Mucosa of stomach (tissue), 1 donor: ENCODE measurements at regions not wholly inside any gene's neighbourhood (a gene's known extent, or its start where the extent isn't known, plus 50 kb on each side); places are given as distances from the start of the nearest gene placed in this dataset.

Experiments used
- H3K27me3 ChIP-seq: one replicate; pipeline ENCODE4 v1.7.0; 2013; ENCODE audit warnings: mild to moderate bottlenecking, low read length; ENCODE audit not compliant: control insufficient read depth, insufficient read depth
- H3K36me3 ChIP-seq: one replicate; pipeline ENCODE4 v1.7.0; 2013; ENCODE audit warnings: low read length; ENCODE audit not compliant: control insufficient read depth, insufficient read depth
- H3K4me1 ChIP-seq: one replicate; pipeline ENCODE4 v1.7.0; 2013; ENCODE audit warnings: mild to moderate bottlenecking, low read length; ENCODE audit not compliant: control insufficient read depth, insufficient read depth
- H3K4me3 ChIP-seq: one replicate; pipeline ENCODE4 v1.7.0; 2013; ENCODE audit warnings: low read length
- H3K9ac ChIP-seq: one replicate; pipeline ENCODE4 v1.7.0; 2013; ENCODE audit warnings: mild to moderate bottlenecking, low read length, moderate library complexity
- H3K9me3 ChIP-seq: one replicate; pipeline ENCODE4 v1.7.0; 2013; ENCODE audit warnings: mild to moderate bottlenecking, low read length, moderate library complexity; ENCODE audit not compliant: control insufficient read depth
- donor health status: Pancreatic carcinoma.

DNA sequence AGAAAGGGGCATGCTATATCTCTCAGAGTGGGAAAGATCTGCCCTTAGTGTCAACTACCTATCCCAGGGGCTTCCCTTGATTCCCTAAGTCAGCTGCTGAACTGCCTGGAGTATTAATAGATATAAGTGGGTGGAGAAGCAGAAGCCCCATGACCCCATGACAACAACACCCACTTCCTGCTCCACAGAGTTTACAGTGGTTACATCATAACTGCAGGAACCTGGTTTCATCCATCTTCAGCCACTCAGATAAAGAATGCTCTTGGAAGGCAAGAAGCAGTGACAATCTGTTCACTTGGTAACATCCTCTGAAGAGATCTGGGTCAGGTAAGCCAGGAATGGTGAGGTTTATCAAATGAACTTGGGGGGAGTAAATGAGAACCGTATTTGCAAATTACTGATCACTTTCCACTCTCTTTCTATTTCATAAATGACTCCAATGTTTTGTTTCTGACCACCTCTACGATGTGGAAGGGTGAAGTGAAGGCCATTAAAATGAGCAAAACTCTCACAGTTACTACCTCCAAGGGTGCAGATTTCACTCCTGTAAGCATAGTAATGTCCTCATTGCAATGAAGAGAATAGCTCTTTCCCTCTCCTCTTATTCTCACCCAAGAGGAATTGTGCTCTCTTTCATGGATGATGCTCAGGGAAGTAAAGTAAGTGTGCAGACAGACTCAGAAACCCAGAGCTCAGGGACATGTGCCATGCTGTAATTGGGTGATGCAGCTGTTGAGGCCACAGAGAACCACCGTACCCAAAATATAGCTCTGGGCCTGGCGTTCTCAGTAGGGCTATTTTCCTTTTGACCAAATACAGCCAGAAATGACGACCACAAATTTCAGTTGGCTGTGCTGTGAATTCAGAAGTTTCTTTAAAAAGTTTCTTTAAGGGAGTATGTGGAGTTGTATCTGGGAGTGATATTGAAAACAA, 192.8 kb upstream of the APCDD1 start:
- Histone ChIP-seq H3K4me3 (no peak overlapping the region), H3K36me3 (no peaks in the 10 kb centered on the region), H3K9me3 (no peaks in the 10 kb centered on the region), H3K9ac (no peak overlapping the region), H3K27me3 (peaks cover 3% of the 10 kb centered on the region), H3K4me1 (peaks cover 4% of the 10 kb centered on the region)

DNA sequence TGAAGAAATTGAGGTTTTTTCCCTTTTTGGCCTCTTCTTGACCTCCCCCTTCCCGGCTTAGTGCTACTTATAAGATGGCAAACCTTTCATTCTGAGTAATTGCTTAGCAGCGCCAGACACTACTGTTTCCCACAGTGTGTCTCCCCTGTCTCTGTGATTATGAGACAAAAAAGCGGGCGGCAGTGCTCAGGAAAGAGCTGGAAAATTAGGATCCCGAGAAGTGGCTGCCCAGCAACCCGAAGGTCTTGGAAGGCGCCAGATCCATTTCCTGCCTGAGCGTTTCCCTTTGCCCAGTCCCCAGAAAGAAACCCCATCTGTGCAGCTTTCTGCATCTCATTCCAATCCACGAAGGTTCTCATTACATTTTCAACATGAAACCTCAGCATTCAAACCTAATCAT, 191.9 kb upstream of the APCDD1 start:
- Histone ChIP-seq H3K9ac (no peak overlapping the region), H3K27me3 (peaks cover 3% of the 10 kb centered on the region), H3K9me3 (no peaks in the 10 kb centered on the region), H3K4me1 (peaks cover 4% of the 10 kb centered on the region), H3K36me3 (no peaks in the 10 kb centered on the region), H3K4me3 (no peak overlapping the region)

DNA sequence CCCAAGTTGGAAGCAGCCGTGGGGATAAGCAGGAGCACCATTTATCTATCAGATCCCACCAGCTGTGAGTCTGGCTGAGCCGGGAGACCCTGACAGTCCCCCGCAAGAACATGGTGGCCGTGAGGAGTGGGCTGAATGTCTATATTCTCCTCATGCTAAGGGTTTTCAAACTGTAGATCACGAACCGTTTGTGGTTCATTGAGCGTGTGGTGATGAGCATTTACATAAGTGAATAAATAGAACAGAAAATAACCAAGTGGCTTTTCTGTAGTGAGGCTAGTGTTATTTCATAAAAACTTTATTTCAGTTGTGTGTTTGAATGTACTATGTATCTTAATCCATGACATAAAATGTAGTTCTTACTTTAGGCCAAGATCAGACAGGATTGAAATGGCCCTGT, 190.2 kb upstream of the APCDD1 start:
- Histone ChIP-seq H3K4me1 (peaks cover 4% of the 10 kb centered on the region), H3K4me3 (no peak overlapping the region), H3K36me3 (no peaks in the 10 kb centered on the region), H3K9ac (no peak overlapping the region), H3K9me3 (no peaks in the 10 kb centered on the region), H3K27me3 (peaks cover 3% of the 10 kb centered on the region)

DNA sequence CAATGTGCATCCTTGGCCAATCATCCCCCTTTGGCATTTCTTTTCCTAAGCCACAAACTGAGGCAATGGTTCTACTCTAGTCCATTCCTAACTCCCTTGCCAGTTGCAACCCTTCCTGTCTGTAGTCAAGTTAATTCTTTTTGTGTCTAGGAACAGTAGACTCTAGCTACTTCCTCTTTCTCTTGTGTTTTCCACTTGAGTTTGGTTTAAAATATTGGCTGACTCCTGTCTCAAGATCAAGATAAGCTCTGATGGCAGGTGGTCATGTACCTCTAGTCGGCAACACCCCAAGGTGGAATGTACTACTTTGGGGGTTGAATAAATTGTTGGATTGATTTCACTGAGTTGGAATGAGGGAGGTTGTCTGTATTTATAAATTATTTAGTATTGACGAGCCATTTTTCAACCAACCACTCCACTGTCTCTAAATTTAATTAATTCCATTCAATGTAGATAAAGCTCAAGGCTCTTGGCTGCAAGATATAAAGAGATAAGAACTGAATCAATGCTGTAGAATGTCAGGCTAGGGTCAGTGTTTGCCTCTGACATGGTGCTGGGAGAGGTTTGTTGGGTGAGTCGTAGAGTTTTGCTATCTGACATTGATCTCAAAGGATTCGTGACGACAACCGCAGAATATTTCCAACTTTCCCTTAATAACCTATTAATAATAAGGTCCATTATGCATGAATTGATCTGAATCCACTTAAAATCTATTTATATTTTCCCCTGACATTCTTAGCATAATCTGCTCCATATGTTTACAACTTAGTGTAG, 188.7 kb upstream of the APCDD1 start:
- Histone ChIP-seq H3K9ac (no peak overlapping the region), H3K4me3 (no peak overlapping the region)

DNA sequence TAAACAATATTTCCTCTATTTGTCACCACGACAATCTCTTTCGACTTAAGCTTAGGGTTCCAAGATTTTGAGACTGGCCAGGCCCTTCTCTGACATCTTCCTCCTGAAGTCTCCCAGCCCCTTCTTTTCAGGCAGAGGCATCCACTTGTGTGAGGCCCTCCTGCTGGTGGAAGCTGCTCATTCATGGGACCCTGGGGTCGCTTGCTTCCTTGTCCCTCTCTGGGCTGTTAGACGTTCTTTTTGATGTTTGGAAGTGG, 188.2 kb upstream of the APCDD1 start:
- peaks cover 3% of the 10 kb centered on the region for H3K27me3 ChIP-seq
- no peaks in the 10 kb centered on the region for H3K36me3 ChIP-seq
- no peak overlapping the region for H3K9ac ChIP-seq
- no peak overlapping the region for H3K4me3 ChIP-seq
- H3K4me1 ChIP-seq: peaks cover 16% of the 10 kb centered on the region
- no peaks in the 10 kb centered on the region for H3K9me3 ChIP-seq

More for the DNA sequence above, 188.7 kb upstream of the APCDD1 start:
- H3K9me3 ChIP-seq: no peaks in the 10 kb centered on the region
- peaks cover 15% of the 10 kb centered on the region for H3K4me1 ChIP-seq
- no peaks in the 10 kb centered on the region for H3K36me3 ChIP-seq
- H3K27me3 ChIP-seq: peaks cover 3% of the 10 kb centered on the region

DNA sequence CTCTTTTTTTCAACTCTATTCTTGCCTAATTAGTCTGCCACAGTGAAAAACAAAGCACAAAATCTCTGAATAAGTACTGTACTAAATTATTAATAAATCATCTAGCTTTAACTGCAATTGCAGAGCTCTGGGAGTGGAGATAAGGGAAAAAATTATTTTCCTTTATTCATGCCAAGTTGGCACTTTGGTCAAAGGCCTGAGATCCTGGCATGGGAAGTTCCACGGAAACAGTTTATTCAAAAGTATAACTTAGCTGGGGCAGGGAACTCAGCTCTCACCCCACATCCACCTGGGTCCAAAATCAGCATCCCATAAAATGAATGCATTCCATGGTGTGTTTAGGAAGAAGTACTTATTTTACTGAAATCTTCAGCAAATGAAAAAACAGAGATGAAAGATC, 185.2 kb upstream of the APCDD1 start:
- H3K36me3 ChIP-seq: no peaks in the 10 kb centered on the region
- no peaks in the 10 kb centered on the region for H3K9me3 ChIP-seq
- H3K9ac ChIP-seq: no peak overlapping the region
- H3K4me1 ChIP-seq: peaks cover 16% of the 10 kb centered on the region
- H3K27me3 ChIP-seq: no peaks in the 10 kb centered on the region
- H3K4me3 ChIP-seq: no peak overlapping the region

DNA sequence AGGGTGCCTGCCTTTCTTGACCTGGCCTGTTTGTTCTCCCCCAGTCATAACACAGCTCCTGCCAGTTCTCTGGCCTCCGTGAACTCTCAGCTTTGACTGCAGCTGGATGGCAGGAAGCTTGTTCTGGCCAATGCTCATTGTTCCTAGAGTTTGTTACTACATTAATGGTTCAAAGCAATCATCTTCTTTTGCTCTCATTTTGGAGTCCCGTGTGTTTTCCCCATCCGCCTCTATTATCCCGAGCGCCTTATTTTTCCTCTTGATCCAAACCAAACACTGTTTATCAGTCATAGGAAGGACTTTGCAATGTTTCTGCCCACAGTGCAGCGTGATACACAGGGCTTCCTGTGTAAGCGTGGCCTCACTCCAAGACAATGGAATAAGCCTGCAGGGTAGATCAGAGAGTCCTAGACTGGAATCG, 184.3 kb upstream of the APCDD1 start:
- Histone ChIP-seq H3K4me3 (no peak overlapping the region), H3K9ac (no peak overlapping the region), H3K9me3 (no peaks in the 10 kb centered on the region), H3K4me1 (peaks cover 16% of the 10 kb centered on the region), H3K36me3 (no peaks in the 10 kb centered on the region), H3K27me3 (no peaks in the 10 kb centered on the region)

DNA sequence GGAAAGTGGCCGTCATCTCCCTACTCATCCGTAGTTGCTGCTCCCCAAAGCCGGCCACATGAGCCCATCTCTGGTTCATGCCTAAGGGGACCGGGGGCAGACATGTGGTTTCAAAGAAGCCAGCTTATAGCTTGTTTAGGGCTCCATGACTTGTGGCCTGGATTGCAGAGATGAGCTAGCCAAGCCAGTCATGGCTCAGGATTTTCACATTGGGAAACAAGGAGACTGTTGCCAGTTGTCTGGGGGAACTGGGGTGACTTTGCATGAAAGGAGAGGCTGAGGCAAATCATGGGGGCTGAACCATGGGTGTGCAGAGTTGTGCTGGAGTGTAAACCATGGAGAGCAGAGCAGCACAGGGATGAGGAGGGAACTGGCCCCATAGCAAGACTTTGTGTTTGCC, 183.0 kb upstream of the APCDD1 start:
- Histone ChIP-seq H3K4me3 (no peak overlapping the region), H3K9ac (no peak overlapping the region), H3K27me3 (no peaks in the 10 kb centered on the region), H3K4me1 (peaks cover 12% of the 10 kb centered on the region), H3K9me3 (no peaks in the 10 kb centered on the region), H3K36me3 (no peaks in the 10 kb centered on the region)

DNA sequence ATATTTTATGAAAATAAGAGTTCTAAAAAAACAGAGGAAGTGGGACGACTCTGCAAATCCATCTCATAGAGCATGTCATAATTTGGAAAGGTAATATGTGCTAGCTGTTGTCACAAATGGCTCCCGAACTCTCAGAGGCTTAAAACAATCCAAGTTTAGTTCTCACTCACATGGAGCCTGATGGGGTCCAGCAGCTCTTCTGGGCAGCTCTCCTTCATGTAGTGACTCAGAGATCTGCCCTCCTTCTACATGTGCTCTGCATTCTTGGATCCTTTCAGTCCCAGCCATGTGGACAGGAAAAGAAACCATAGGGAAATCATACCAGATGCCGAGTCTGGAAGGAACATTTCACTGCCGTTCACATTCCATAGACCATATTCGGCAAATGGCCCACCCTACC, 180.1 kb upstream of the APCDD1 start:
- no peaks in the 10 kb centered on the region for H3K36me3 ChIP-seq
- no peaks in the 10 kb centered on the region for H3K27me3 ChIP-seq
- no peak overlapping the region for H3K9ac ChIP-seq
- H3K4me3 ChIP-seq: no peak overlapping the region
- no peaks in the 10 kb centered on the region for H3K9me3 ChIP-seq
- peaks cover 12% of the 10 kb centered on the region for H3K4me1 ChIP-seq

DNA sequence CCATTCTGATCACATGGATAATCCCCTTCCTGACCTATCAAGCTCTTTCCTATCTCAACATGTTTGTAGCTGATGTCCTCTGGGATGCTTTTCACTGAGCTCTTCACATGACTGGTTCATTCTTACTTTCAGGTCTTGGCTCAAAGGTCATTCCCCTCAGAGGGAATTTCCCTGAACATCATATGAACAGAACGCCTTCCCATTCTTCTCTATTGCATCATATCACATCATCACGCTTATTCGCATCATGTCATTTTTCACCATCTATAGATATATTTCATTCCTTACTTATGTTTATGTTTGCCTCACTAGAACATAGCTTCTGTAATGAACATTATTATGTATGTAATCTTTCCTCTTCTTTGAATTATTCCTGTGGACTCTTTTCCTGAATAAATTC, 178.9 kb upstream of the APCDD1 start:
- Histone ChIP-seq H3K4me1 (peaks cover 4% of the 10 kb centered on the region), H3K4me3 (no peak overlapping the region), H3K9me3 (no peaks in the 10 kb centered on the region), H3K36me3 (no peaks in the 10 kb centered on the region), H3K9ac (no peak overlapping the region), H3K27me3 (no peaks in the 10 kb centered on the region)

DNA sequence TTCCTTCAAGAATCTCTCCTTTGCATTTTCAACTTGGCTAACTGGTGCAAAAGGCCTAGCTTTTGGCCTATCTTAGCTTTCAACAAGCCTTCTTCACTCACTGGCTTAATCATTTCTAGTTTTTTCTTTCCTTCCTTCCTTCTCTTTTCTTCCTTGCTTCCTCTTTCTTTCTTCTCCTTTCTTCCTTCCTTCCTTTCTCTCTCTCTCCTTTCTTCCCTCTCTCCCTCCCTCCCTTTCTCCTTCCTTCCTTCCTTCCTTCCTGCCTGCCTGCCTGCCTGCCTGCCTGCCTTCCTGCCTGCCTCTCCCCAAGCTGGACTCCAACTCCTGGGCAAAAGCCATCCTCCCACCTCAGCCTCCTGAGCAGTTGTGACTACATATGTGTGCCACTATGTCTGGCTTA, 176.2 kb upstream of the APCDD1 start:
- no peaks in the 10 kb centered on the region for H3K27me3 ChIP-seq
- no peaks in the 10 kb centered on the region for H3K36me3 ChIP-seq
- H3K9me3 ChIP-seq: no peaks in the 10 kb centered on the region
- H3K4me3 ChIP-seq: no peak overlapping the region
- H3K9ac ChIP-seq: no peak overlapping the region
- H3K4me1 ChIP-seq: no peaks in the 10 kb centered on the region

DNA sequence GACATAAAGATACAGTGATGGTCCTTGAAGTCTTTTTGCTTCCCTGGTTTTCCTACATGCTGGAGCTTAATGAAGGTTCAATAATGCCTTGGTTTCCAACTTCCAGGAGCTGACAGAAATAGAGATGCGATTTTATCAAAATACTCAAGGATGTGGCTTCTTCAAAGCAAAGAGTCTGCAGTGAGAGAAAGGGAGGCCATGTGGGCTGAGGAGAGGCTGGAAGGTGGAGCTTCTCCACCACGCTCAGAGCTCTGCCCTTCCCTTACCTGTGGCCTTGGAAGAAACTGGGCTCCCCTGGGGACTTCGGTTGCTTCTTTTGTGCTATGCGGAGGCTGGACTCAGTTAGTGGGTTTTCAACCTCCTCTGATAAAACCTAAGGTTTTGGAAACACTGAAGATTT, 175.0 kb upstream of the APCDD1 start:
- Histone ChIP-seq H3K4me1 (no peaks in the 10 kb centered on the region), H3K9me3 (no peaks in the 10 kb centered on the region), H3K9ac (no peak overlapping the region), H3K36me3 (no peaks in the 10 kb centered on the region), H3K27me3 (no peaks in the 10 kb centered on the region), H3K4me3 (no peak overlapping the region)
